HEK293T (cell line): ENCODE measurements at regions not wholly inside any gene's neighbourhood (a gene's known extent, or its start where the extent isn't known, plus 50 kb on each side); places are given as distances from the start of the nearest gene placed in this dataset.

Source experiments
- BHLHE40 ChIP-seq: fragments of 450-650 bp; IDR thresholded peaks from 2 replicates; pipeline ENCODE4 v1.6.1; 2016; ENCODE audit warnings: mild to moderate bottlenecking, moderate library complexity, borderline replicate concordance
- FOXM1 ChIP-seq: fragments of 450-650 bp; IDR thresholded peaks from 2 replicates; pipeline ENCODE4 v1.6.1; 2017; ENCODE audit warnings: mild to moderate bottlenecking, borderline replicate concordance
- L3MBTL2 ChIP-seq: fragments of 450-650 bp; conservative IDR thresholded peaks from 2 replicates; pipeline ENCODE4 v1.6.1; 2016; ENCODE audit warnings: mild to moderate bottlenecking
- NFRKB ChIP-seq: fragments of 450-650 bp; IDR thresholded peaks from 2 replicates; pipeline ENCODE4 v1.6.1; 2016; ENCODE audit warnings: mild to moderate bottlenecking, moderate library complexity
- SP1 ChIP-seq: fragments of 450-650 bp; IDR thresholded peaks from 2 replicates; pipeline ENCODE4 v1.6.1; 2017
- SUZ12 ChIP-seq: fragments of 450-650 bp; IDR thresholded peaks from 2 replicates; pipeline ENCODE4 v1.6.1; 2016; ENCODE audit warnings: mild to moderate bottlenecking
- TARDBP ChIP-seq: fragments of 450-650 bp; IDR thresholded peaks from 2 replicates; pipeline ENCODE4 v1.6.1; 2016

DNA sequence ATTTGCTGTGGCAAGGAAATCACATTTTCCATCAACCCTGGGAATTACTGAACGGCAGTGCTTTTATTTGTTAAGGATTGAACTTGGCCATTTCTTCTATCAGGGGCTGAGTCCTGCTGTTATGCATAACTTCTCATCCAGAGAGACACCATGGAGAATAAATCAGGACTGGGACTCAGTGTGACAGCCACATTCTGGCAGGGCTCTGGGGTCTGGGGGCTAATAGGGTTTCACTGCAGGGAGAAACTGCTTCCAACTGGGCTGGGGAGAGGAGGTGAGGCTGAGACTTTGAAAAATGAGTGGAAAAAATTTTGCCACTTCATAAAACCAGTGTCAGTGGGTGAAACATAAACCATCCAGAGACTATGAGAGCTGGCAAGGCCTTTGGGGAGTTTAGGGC is 95.7 kb upstream of the ALDH1B1 start:
- TF ChIP-seq FOXM1 (no peak), BHLHE40 (no peak), TARDBP (no peak), NFRKB (no peak), L3MBTL2 (no peak), SUZ12 (no peak), SP1 (no peak)
